AG04449 (cell line): ENCODE measurements at regions not wholly inside any gene's neighbourhood (a gene's known extent, or its start where the extent isn't known, plus 50 kb on each side); places are given as distances from the start of the nearest gene placed in this dataset.

Source experiments
- CTCF ChIA-PET: fragments of 350-600 bp; formaldehyde crosslinking; extraction: SDS; loops from one replicate; lab custom pipeline; 2021; ENCODE audit warnings: antibody characterized with exemption; lab: Yijun Ruan, JAX
- POLR2A ChIA-PET: fragments of 400-600, 350-600 bp; formaldehyde crosslinking; extraction: SDS; loops from one replicate; lab custom pipeline; 2020; ENCODE audit warnings: antibody characterized with exemption, inconsistent platforms; lab: Yijun Ruan, JAX
- DNase-seq: peaks from one replicate; pipeline ENCODE4 v3.0.0-alpha.2; 2010; ENCODE audit warnings: low read depth, low spot score
- H3K4me3 ChIP-seq: 2 replicates; pipeline ENCODE4 v1.5.1; 2011; ENCODE audit warnings: low read depth, mild to moderate bottlenecking, control low read depth, low read length
- TF ChIP-seq, protein P1 (sequence below): IDR thresholded peaks from one replicate; pipeline ENCODE4 v1.5.1; 2011; ENCODE audit warnings: mild to moderate bottlenecking, moderate library complexity, low read length, control low read depth, inconsistent platforms; ENCODE audit not compliant: insufficient read depth; ENCODE audit errors: missing control alignments

DNA sequence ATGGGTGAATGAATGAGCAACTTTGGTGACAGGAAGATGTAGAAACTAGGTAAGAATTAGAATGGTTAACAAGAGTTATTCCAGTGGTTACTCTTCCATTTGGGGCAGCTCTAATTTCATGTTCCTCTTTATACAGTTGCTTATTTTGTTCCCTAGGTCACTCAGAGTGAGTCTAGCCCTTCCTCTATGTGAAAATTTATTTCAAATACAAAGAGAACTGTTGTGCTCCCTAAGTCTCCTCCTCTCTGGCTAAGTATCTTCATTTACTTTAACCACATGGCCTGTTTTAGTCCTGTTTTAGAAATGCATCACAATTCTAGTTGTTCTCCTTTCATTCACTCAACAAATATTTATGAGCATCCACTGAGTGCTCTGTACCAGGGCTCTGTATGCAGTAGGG, 51.1 kb upstream of the HIF1A start:
- ChIA-PET POLR2A (interaction anchor here (1.0 kb wide), 1 partner anchor 51 kb away, joined by 3 read pairs; the partner anchor contains the start of gene HIF1A), CTCF (no interaction called here)
- TF ChIP-seq, protein P1, sequence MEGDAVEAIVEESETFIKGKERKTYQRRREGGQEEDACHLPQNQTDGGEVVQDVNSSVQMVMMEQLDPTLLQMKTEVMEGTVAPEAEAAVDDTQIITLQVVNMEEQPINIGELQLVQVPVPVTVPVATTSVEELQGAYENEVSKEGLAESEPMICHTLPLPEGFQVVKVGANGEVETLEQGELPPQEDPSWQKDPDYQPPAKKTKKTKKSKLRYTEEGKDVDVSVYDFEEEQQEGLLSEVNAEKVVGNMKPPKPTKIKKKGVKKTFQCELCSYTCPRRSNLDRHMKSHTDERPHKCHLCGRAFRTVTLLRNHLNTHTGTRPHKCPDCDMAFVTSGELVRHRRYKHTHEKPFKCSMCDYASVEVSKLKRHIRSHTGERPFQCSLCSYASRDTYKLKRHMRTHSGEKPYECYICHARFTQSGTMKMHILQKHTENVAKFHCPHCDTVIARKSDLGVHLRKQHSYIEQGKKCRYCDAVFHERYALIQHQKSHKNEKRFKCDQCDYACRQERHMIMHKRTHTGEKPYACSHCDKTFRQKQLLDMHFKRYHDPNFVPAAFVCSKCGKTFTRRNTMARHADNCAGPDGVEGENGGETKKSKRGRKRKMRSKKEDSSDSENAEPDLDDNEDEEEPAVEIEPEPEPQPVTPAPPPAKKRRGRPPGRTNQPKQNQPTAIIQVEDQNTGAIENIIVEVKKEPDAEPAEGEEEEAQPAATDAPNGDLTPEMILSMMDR, result no peak
- DNase-seq, result no peak
- no peak overlapping the region for H3K4me3 ChIP-seq

DNA sequence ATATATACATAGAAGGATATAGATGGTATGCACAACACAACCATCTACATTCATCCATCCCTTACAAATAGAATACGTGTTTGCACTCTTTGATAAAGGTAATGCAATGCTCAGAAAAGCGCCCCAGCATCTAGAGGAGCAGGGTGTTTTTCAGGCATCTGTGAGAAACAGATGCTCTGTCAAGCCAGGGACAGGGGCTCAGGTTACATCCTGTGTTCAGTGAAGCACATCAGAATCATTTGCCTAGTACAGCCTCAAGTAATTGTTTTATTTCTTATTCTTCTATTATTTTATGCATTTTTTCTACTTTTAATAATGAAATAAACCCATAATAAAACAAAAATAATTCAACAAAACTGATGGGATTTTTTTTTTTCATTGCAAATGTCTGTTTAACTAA, 50.5 kb upstream of the HIF1A start:
- ChIA-PET POLR2A (no interaction called here), CTCF (no interaction called here)
- DNase-seq, result no peak

DNA sequence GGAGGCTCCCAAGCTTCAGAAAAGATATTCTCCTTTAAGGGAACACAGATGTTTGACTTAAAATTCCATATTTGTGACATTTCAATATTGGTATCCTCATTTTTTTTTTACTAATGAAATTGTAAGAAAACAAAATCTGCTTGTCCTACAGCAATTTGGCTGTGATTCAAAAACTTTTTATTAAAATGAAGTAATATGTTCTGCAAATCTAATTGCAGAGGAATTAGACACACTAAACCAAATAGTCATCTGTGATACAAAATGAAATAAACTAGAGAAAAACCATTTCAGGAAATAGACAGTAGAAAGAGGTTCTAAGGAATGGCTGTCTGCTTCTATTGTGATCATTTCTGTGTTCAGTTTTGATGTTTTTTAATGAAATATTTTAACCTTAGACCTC, 50.1 kb upstream of the HIF1A start:
- DNase-seq, result no peak
- TF ChIP-seq, protein P1, result no peak
- ChIA-PET CTCF (no interaction called here), POLR2A (no interaction called here)
- H3K4me3 ChIP-seq, result no peak overlapping the region

More for the DNA sequence above, 50.5 kb upstream of the HIF1A start:
- no peak overlapping the region for H3K4me3 ChIP-seq
- TF ChIP-seq, protein P1, result no peak
